CD14-positive monocyte (primary cell): ENCODE measurements at regions not wholly inside any gene's neighbourhood (a gene's known extent, or its start where the extent isn't known, plus 50 kb on each side); places are given as distances from the start of the nearest gene placed in this dataset.

Source experiments
- DNase-seq, 3 donors: peaks; one replicate each; pipeline ENCODE4 v3.0.0-alpha.2; 2011 to 2022
- H2AFZ ChIP-seq: 2 replicates; pipeline ENCODE4 v1.6.0; 2012; ENCODE audit warnings: mild to moderate bottlenecking, low read depth, low read length, inconsistent platforms; ENCODE audit not compliant: insufficient read depth, poor library complexity, severe bottlenecking
- H3K27ac ChIP-seq, 2 donors: 1 replicate in 1 of 2; 2 replicates in 1 of 2; pipeline ENCODE4 v1.5.1; 2012 to 2013; ENCODE audit warnings: low read length in 2 of 2, control low read depth in 1 of 2, inconsistent platforms in 1 of 2, low read depth in 1 of 2, mild to moderate bottlenecking in 1 of 2
- H3K27me3 ChIP-seq, 2 donors: one replicate each; pipeline versions ENCODE4 v1.6.0 to v1.6.1; 2011 to 2013; ENCODE audit warnings: low read length in 2 of 2; ENCODE audit not compliant: control insufficient read depth in 2 of 2, insufficient read depth in 2 of 2
- H3K36me3 ChIP-seq, 2 donors: replicated peaks in 1 of 2; 1 replicate in 1 of 2; 2 replicates in 1 of 2; pipeline versions ENCODE4 v1.5.1 to v1.6.1; 2012 to 2013; ENCODE audit warnings: low read length in 2 of 2, control low read depth in 1 of 2, inconsistent platforms in 1 of 2, mild to moderate bottlenecking in 1 of 2; ENCODE audit not compliant: insufficient read depth in 2 of 2, control insufficient read depth in 1 of 2
- H3K4me1 ChIP-seq, 2 donors: 1 replicate in 1 of 2; 2 replicates in 1 of 2; pipeline versions ENCODE4 v1.5.1 to v1.6.1; 2012 to 2013; ENCODE audit warnings: low read length in 2 of 2, control low read depth in 1 of 2, inconsistent platforms in 1 of 2, mild to moderate bottlenecking in 1 of 2, moderate library complexity in 1 of 2; ENCODE audit not compliant: insufficient read depth in 2 of 2, control insufficient read depth in 1 of 2
- H3K4me2 ChIP-seq: replicated peaks from 2 replicates; pipeline ENCODE3; 2012; ENCODE audit warnings: low read length, moderate library complexity, mild to moderate bottlenecking; ENCODE audit not compliant: poor library complexity, severe bottlenecking; ENCODE audit errors: extremely low read depth
- H3K4me3 ChIP-seq, 3 experiments: fragments of 200-600 bp in 1 of 3; sonication (generic) in 1 of 3; replicated peaks in 1 of 3; 1 replicate in 2 of 3; 2 replicates in 1 of 3; pipeline ENCODE4 v1.5.1; 2011 to 2013; ENCODE audit warnings: low read length in 3 of 3, mild to moderate bottlenecking in 3 of 3, control low read depth in 2 of 3, low read depth in 2 of 3, inconsistent platforms in 1 of 3, moderate library complexity in 1 of 3
- H3K79me2 ChIP-seq: 2 replicates; pipeline ENCODE4 v1.6.0; 2012; ENCODE audit warnings: mild to moderate bottlenecking, control low read depth, inconsistent platforms, low read length, moderate library complexity; ENCODE audit not compliant: insufficient read depth
- H3K9ac ChIP-seq: 2 replicates; pipeline ENCODE4 v1.6.0; 2017; ENCODE audit warnings: low read length, mild to moderate bottlenecking; ENCODE audit not compliant: insufficient read depth, poor library complexity, severe bottlenecking
- H3K9me3 ChIP-seq, 2 donors: replicated peaks in 1 of 2; 1 replicate in 1 of 2; 2 replicates in 1 of 2; pipeline versions ENCODE4 v1.5.1 to v1.6.1; 2012 to 2013; ENCODE audit warnings: low read length in 2 of 2, control low read depth in 1 of 2; ENCODE audit not compliant: control insufficient read depth in 1 of 2, insufficient read depth in 1 of 2
- H4K20me1 ChIP-seq: 2 replicates; pipeline ENCODE4 v1.6.0; 2012; ENCODE audit warnings: mild to moderate bottlenecking, low read length, control low read depth, moderate library complexity; ENCODE audit not compliant: insufficient read depth
- H3K27ac Mint-ChIP-seq, 7 donors: one replicate each; pipeline ENCODE4 v1.8.0; 2020; ENCODE audit warnings: mild to moderate bottlenecking in 7 of 7, mixed read lengths in 7 of 7, moderate library complexity in 6 of 7, inconsistent platforms in 2 of 7
- H3K27me3 Mint-ChIP-seq, 3 donors: one replicate each; pipeline ENCODE4 v1.8.0; 2021 to 2022; ENCODE audit warnings: low read depth in 3 of 3, mild to moderate bottlenecking in 3 of 3, mixed read lengths in 3 of 3, moderate library complexity in 3 of 3, inconsistent platforms in 1 of 3
- H3K36me3 Mint-ChIP-seq, 2 donors: one replicate each; pipeline ENCODE4 v1.8.0; 2020; ENCODE audit warnings: mixed read lengths in 2 of 2, inconsistent platforms in 1 of 2, mild to moderate bottlenecking in 1 of 2
- H3K4me1 Mint-ChIP-seq: one replicate; pipeline ENCODE4 v1.8.0; 2020; ENCODE audit warnings: mild to moderate bottlenecking, mixed read lengths
- H3K4me3 Mint-ChIP-seq, 2 donors: one replicate each; pipeline ENCODE4 v1.8.0; 2020; ENCODE audit warnings: mild to moderate bottlenecking in 2 of 2, mixed read lengths in 2 of 2, moderate library complexity in 1 of 2
- H3K9me3 Mint-ChIP-seq, 7 donors: one replicate each; pipeline ENCODE4 v1.8.0; 2020 to 2022; ENCODE audit warnings: mixed read lengths in 7 of 7, mild to moderate bottlenecking in 6 of 7, moderate library complexity in 6 of 7, inconsistent platforms in 2 of 7
- CTCF ChIP-seq: fragments of 200-600 bp; IDR thresholded peaks from one replicate; pipeline ENCODE4 v1.8.0; 2022; ENCODE audit warnings: antibody characterized with exemption, mild to moderate bottlenecking
- WGBS: methylation state at CpG from one replicate; pipeline ENCODE4 v1.1.5; 2013; ENCODE audit warnings: missing lambda C conversion rate; ENCODE audit not compliant: insufficient coverage; 5-methylcytosine and 5-hydroxymethylcytosine counted together
- intact Hi-C, 2 donors: fragments of 100-400 bp; cut with micrococcal nuclease; formaldehyde crosslinking; loops; one replicate each; pipeline versions ENCODE4 v1.15.0 to v1.15.1; 2023

- H3K27ac ChIP-seq = peak overlapping the region; percentile 77 to 86
- H3K4me3 Mint-ChIP-seq = peak overlapping the region in 1 of 2 donors; percentile 21
- peaks cover 0 to 4% (median 0%) of the 10 kb centered on the region in 7 donors for H3K9me3 Mint-ChIP-seq
These were observed 204.7 kb upstream of the ITGA4 start for GRCh38 chr2:181252262-181253148.

More at GRCh38 chr2:181252262-181253148, 204.7 kb upstream of the ITGA4 start:
- Histone ChIP-seq H3K4me2 (peak overlapping the region; percentile 33), H3K4me3 (peak overlapping the region in 1 of 3 experiments; percentile 45), H3K9ac (no peak overlapping the region), H3K79me2 (no peaks in the 10 kb centered on the region), H3K27me3 (no peaks in the 10 kb centered on the region), H4K20me1 (no peaks in the 10 kb centered on the region), H3K4me1 (peaks cover 57 to 68% of the 10 kb centered on the region in 2 donors), H3K9me3 (no peaks in the 10 kb centered on the region), H2AFZ (no peak overlapping the region), H3K36me3 (no peaks in the 10 kb centered on the region)
- no peak for TF ChIP-seq CTCF
- Mint-ChIP-seq H3K4me1 (peaks cover 60% of the 10 kb centered on the region), H3K27ac (peak overlapping the region; percentile 84 to 94 (median 88)), H3K36me3 (no peaks in the 10 kb centered on the region), H3K27me3 (no peaks in the 10 kb centered on the region)
- intact Hi-C loops = loop anchor here in 1 of 2 donors (10.0 kb wide), 1 partner anchor 52 kb away; no protein-coding TSS in a partner anchor
- WGBS = 0% methylated on average over 3 of the region's 5 CpGs
- peak; percentile 63 to 84 (median 78) for DNase-seq
